ENCODE measurements at regions not wholly inside any gene's neighbourhood (a gene's known extent, or its start where the extent isn't known, plus 50 kb on each side); places are given as distances from the start of the nearest gene placed in this dataset.

DNA sequence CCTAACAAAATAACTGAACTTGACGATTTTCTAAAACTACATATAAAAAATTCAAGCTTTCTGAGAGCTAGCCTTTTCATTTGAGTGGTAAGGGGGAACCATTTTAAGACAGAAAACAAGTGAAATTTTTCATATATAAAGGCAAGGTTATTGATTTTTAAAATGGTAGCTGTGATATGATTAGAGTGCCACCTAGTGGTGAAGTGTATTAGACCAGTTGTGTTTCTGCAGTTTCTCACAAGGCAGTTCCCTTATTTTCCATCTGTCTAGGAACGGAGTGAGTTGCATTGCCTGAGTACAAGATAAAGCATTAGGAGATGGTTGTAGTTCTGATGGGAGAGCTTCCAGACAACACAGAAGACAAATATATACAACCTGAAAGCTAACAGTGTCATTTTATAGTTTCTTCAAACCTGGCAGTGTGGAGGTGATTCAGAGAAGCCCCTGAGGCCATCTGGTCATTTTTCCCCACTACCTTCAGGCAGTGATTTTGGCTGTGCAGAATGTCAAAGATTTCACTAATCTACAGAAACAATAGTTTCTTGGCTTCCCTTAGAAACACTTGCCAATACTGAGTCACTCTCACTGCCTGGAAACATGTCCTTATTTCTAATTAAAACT is 180.8 kb downstream of the C12orf50 start:
- DNase-seq (ENCODE audit: low read depth, low spot score) = peak; percentile 63
- no peak overlapping the region for H3K4me3 ChIP-seq (ENCODE audit: low read length)

GRCh38 chr12:87847147-87847546 is 182.1 kb downstream of the C12orf50 start:
- DNase-seq (ENCODE audit: low read depth, low spot score) = no peak
- H3K4me3 ChIP-seq (ENCODE audit: low read length) = no peak overlapping the region

DNA sequence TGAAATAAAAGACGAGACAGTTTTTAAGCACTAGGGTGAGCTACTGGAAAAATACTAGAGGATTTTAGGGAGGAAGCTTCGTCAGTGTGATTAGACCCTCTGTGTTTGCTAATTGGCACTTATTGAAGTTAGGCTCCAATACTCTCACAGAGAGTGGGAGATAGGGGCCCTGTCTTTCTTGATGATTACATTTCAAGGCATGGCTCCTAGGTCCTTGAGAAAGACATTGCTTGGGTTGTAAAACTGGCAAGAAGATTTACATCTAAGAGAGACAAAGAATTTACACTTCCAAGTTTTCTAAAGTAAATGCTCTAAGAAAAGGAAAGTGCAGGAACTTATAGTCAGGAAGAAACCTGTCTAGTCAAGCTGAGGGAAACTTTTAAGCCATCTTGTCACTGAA is 183.2 kb downstream of the C12orf50 start:
- H3K4me3 ChIP-seq (ENCODE audit: low read length) = no peak overlapping the region
- no peak for DNase-seq (ENCODE audit: low read depth, low spot score)

- H3K4me3 ChIP-seq (ENCODE audit: low read length) = no peak overlapping the region
- DNase-seq (ENCODE audit: low read depth, low spot score) = no peak
Measured at GRCh38 chr12:87841935-87842334, 187.3 kb downstream of the C12orf50 start.

GRCh38 chr12:87836190-87836589 is 193.0 kb downstream of the C12orf50 start:
- DNase-seq (ENCODE audit: low read depth, low spot score) = no peak
- H3K4me3 ChIP-seq (ENCODE audit: low read length) = no peak overlapping the region

DNA sequence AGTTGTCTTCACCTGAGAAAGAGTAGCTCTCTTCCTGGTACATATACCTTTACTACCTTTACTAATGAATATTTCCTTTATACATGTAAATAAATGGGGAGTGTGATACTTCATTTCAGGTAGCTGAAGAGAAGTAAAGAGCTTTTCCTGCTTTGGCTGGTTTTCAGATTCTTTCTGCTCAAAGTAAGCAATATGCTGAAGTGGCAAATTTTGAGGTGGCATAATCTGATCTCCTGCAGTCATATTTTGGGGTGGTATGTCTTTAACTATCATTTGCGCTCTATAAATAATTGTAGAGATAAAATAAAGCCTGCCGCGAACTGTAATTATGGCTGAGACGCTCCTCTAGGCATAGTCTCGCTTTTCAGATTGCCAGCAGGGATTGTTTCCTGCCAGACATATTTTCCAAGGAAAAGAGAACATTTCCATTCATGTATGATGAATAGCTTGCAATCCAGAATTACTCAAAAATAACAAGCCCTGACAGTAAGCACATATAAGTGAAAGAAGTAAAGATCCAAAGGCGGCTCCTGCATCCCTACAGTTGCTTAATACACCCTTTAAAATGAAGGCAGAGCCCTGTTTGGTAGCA is 200.7 kb downstream of the C12orf50 start:
- no peak for DNase-seq (ENCODE audit: low read depth, low spot score)
- no peak overlapping the region for H3K4me3 ChIP-seq (ENCODE audit: low read length)

DNA sequence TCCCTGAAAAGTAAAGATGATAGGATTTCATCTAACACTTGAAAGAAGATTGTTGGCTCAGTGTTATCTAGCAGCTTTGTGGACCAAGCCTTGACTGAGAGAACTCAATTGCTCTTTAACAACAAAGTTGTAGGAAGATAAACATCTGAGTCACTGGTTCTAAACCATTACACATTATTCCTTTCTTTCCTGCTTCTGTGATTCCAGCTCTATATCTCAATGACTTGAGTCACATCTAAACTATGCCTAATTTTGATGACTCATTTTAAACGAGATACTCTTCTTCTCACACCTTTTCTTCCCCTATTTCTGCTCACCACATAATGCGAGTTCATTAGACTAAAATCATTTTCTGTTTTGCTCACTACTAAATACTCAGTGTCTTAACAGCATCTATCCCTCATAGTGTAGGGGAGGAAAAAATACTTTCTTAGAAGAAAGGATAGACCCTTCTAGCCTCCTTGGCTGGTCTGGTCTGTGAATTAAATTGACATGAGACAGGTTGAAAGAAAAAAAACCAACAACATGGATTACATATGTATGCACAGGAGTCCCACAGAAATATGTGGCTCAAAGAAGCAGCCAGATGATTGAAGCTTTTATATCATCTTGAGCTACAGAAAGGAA is 201.4 kb downstream of the C12orf50 start:
- no peak for DNase-seq (ENCODE audit: low read depth, low spot score)

GRCh38 chr12:87822923-87823322 is 206.3 kb downstream of the C12orf50 start:
- H3K4me3 ChIP-seq (ENCODE audit: low read length) = no peak overlapping the region
- no peak for DNase-seq (ENCODE audit: low read depth, low spot score)

More for the DNA sequence above, 201.4 kb downstream of the C12orf50 start:
- H3K4me3 ChIP-seq (ENCODE audit: low read length) = no peak overlapping the region

DNA sequence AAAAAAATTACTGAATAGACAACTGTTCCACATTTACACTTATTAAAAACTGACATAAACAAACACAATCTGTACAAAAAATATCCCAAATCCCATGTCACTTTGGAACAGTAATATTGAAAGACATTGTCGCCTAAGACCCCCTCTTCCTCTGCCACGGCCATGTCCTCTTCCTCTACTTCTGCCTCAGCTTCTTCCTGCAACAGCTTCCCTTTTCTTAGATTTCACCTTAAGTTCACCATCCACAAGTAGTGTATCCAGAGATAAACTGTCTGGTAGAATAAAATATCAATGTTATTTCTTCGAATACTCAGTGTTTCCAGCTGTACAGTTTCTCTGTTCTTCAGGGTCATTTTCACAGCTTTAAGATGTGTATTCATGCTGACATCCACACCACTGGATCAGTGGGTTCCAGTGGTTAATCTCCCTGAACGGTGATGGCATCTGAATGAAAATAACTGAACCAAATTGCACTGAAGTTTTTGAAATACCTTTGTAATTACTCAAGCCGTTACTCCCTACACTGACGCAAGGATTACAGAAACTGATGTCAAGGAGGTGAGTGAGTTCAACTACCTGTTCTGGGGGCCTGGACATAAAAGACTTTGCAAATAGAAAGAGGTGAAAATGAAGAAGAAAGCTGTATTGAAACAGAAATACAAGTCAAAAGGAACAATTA is 208.5 kb downstream of the C12orf50 start:
- no peak overlapping the region for H3K4me3 ChIP-seq (ENCODE audit: low read length)
- no peak for DNase-seq (ENCODE audit: low read depth, low spot score)

GRCh38 chr12:87818441-87818840 is 210.8 kb downstream of the C12orf50 start:
- no peak for DNase-seq (ENCODE audit: low read depth, low spot score)
- no peak overlapping the region for H3K4me3 ChIP-seq (ENCODE audit: low read length)

DNA sequence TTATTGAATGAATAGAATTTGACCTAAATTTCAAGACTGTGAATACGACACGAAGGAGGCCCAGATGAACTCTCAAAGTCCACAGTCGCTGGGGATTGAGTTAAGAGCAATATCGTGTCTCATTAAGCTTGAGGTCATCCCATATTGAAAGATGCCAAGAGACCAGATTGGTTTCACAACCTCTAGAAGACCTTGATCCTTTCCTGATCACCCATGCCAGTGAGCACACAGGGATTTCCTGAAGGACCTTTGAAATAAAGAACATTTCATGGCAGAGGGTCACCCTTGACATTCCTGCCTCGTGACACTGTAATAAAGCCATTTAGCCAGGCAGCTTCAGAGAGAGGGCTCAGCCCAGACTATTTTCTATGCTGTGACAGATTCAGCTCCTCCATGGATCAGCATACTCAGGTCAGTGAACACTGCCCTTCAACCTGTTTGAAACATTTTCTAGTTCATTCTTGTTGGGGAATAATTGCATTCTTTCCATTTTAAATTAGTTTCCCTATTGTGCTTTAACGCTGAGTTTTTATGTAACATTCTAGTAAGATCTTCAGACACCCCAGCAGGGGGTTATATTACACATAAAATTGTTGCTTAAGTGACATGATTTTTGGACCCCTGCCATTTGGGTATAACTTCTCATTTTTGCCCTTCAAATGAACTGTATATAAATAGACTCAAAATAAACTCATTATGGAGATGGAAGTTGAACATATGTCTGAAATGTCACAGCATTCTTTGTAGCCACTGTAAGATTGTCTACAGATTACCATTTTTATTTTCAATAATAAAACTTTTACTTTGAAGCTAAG is 213.2 kb downstream of the C12orf50 start:
- no peak for DNase-seq (ENCODE audit: low read depth, low spot score)
- H3K4me3 ChIP-seq (ENCODE audit: low read length) = no peak overlapping the region

GRCh38 chr12:87814625-87815024 is 214.6 kb downstream of the C12orf50 start:
- DNase-seq (ENCODE audit: low read depth, low spot score) = no peak
- H3K4me3 ChIP-seq (ENCODE audit: low read length) = no peak overlapping the region

- no peak for DNase-seq (ENCODE audit: low read depth, low spot score)
- H3K4me3 ChIP-seq (ENCODE audit: low read length) = no peak overlapping the region
Measured at GRCh38 chr12:87813476-87814234, 215.5 kb downstream of the C12orf50 start.

- DNase-seq (ENCODE audit: low read depth, low spot score) = no peak
- no peak overlapping the region for H3K4me3 ChIP-seq (ENCODE audit: low read length)
Measured at GRCh38 chr12:87812681-87813080, 216.5 kb downstream of the C12orf50 start.

- no peak overlapping the region for H3K4me3 ChIP-seq (ENCODE audit: low read length)
- DNase-seq (ENCODE audit: low read depth, low spot score) = no peak
Measured at GRCh38 chr12:87812030-87812429, 217.2 kb downstream of the C12orf50 start.

DNA sequence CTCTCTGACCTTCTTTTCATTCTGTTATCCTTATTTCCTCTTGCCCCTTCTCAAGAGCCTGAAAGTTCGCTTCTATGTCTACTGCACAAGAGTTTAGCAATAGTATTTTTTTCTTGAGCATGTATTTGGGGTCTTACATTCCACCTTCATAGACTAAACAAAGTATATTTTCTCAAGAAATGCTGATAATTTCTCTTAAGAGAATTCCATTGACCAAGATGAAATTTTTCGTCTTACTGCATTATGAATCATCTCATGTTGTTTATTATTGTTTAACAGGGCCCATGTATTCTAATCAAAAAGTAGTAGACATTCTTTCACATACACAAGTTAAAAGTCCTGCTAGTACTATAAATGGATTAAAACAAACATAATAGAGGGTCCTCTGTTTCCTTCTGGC is 219.3 kb downstream of the C12orf50 start:
- DNase-seq (ENCODE audit: low read depth, low spot score) = no peak
- no peak overlapping the region for H3K4me3 ChIP-seq (ENCODE audit: low read length)

DNA sequence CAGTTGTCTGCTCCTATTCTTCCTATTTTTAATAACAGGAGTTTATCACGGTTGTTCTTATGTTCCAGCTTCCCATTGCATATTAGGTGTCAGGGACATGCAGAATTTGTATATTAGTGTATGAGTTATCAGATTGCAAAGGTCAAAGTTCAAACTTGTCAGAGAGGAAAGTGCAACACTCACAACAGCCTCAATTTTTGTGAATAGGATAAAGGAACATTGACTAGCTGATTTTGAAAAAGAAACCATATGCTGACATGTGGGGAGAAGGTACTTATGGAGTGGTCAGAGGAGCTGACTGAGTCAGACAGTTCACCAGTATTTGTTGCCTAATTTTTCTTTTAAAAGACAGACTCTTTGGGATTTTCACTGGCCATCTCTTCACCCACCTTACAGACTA is 222.1 kb downstream of the C12orf50 start:
- H3K4me3 ChIP-seq (ENCODE audit: low read length) = no peak overlapping the region
- DNase-seq (ENCODE audit: low read depth, low spot score) = no peak

DNA sequence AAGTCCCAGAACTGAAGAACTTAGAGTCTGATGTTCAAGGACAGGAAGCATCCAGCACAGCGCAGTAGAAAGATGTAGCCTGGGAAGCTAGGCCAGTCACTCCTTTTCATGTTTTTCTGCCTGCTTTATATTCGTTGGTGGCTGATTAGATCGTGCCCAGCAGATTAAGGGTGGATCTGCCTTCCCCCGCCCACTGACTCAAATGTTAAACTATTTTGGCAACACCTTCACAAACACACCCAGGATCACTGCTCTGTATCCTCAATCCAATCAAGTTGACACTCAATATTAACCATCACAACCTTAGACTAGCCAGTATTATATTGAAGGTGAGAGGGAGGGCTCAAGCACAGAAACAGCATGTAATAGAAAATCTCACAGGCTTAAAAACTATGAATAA is 222.9 kb downstream of the C12orf50 start:
- DNase-seq (ENCODE audit: low read depth, low spot score) = no peak
- no peak overlapping the region for H3K4me3 ChIP-seq (ENCODE audit: low read length)

DNA sequence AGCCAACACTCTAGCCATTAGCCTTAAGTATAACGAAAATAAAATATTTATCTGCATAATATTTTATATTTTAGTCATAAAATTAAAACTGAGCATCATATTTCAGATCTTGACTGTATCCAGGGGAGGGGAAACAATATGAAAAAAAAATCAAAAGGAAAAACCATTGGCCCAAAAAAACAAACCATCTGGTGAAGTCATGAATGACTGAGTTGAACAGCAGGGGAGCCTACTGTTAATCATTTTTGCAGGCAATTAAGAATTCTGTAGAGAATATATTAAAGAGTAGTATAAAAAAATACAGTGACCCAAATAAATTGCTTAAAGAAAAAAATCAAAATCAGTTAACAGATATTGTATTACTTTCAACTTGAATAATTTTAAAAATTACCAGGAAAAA is 224.8 kb downstream of the C12orf50 start:
- no peak for DNase-seq (ENCODE audit: low read depth, low spot score)

More for the DNA sequence above, 224.8 kb downstream of the C12orf50 start:
- H3K4me3 ChIP-seq (ENCODE audit: low read length) = no peak overlapping the region

All from Jurkat, Clone E6-1 (cell line).